UCSD-AML1 (cell line): ENCODE measurements at regions not wholly inside any gene's neighbourhood (a gene's known extent, or its start where the extent isn't known, plus 50 kb on each side); places are given as distances from the start of the nearest gene placed in this dataset.

Experiments
- DNase-seq: peaks from one replicate; lab custom pipeline; 2025; ENCODE audit not compliant: unreplicated experiment; lab: John Stamatoyannopoulos, UW

GRCh38 chr4:35500812-35501211 lies 743.5 kb downstream of the ARAP2 start:
- peak; percentile 7 for DNase-seq

GRCh38 chr4:35503435-35503834 lies 740.9 kb downstream of the ARAP2 start:
- no peak for DNase-seq

GRCh38 chr4:35506161-35506560 lies 738.2 kb downstream of the ARAP2 start:
- peak; percentile 1 for DNase-seq

- no peak for DNase-seq
Measured at GRCh38 chr4:35511851-35512250, 732.5 kb downstream of the ARAP2 start.

GRCh38 chr4:35516102-35516501 lies 728.2 kb downstream of the ARAP2 start:
- DNase-seq = no peak

GRCh38 chr4:35520059-35520458 lies 724.3 kb downstream of the ARAP2 start:
- peak; percentile 1 for DNase-seq

- no peak for DNase-seq
Measured at GRCh38 chr4:35521682-35522081, 722.6 kb downstream of the ARAP2 start.

- peak; percentile 7 for DNase-seq
Measured at GRCh38 chr4:35525192-35525978, 718.9 kb downstream of the ARAP2 start.

- DNase-seq = no peak
Measured at GRCh38 chr4:35526456-35526855, 717.9 kb downstream of the ARAP2 start.

GRCh38 chr4:35534962-35535361 lies 709.4 kb downstream of the ARAP2 start:
- no peak for DNase-seq

- no peak for DNase-seq
Measured at GRCh38 chr4:35538807-35539206, 705.5 kb downstream of the ARAP2 start.

GRCh38 chr4:35539404-35540055 lies 704.8 kb downstream of the ARAP2 start:
- DNase-seq = no peak

- DNase-seq = no peak
Measured at GRCh38 chr4:35541146-35541887, 703.0 kb downstream of the ARAP2 start.

- DNase-seq = no peak
Measured at GRCh38 chr4:35541888-35542213, 702.5 kb downstream of the ARAP2 start.

- DNase-seq = no peak
Measured at GRCh38 chr4:35548921-35549320, 695.4 kb downstream of the ARAP2 start.

GRCh38 chr4:35556387-35556786 lies 687.9 kb downstream of the ARAP2 start:
- DNase-seq = no peak

GRCh38 chr4:35559559-35560365 lies 684.6 kb downstream of the ARAP2 start:
- DNase-seq = peak; percentile 3

GRCh38 chr4:35562861-35563260 lies 681.5 kb downstream of the ARAP2 start:
- DNase-seq = no peak

GRCh38 chr4:35565640-35566039 lies 678.7 kb downstream of the ARAP2 start:
- DNase-seq = no peak

GRCh38 chr4:35591035-35591434 lies 653.3 kb downstream of the ARAP2 start:
- DNase-seq = no peak

- no peak for DNase-seq
Measured at GRCh38 chr4:35604252-35604651, 640.1 kb downstream of the ARAP2 start.
